VCaP (cell line): ENCODE measurements at regions not wholly inside any gene's neighbourhood (a gene's known extent, or its start where the extent isn't known, plus 50 kb on each side); places are given as distances from the start of the nearest gene placed in this dataset.

Experiments used
- H3K27ac ChIP-seq: fragments of 450-650 bp; 2 replicates; pipeline ENCODE4 v1.5.1; 2017
- TF ChIP-seq, protein P1 (sequence below): fragments of 450-650 bp; conservative IDR thresholded peaks from 2 replicates; pipeline ENCODE4 v1.5.1; 2017; ENCODE audit warnings: mild to moderate bottlenecking, moderate library complexity

DNA sequence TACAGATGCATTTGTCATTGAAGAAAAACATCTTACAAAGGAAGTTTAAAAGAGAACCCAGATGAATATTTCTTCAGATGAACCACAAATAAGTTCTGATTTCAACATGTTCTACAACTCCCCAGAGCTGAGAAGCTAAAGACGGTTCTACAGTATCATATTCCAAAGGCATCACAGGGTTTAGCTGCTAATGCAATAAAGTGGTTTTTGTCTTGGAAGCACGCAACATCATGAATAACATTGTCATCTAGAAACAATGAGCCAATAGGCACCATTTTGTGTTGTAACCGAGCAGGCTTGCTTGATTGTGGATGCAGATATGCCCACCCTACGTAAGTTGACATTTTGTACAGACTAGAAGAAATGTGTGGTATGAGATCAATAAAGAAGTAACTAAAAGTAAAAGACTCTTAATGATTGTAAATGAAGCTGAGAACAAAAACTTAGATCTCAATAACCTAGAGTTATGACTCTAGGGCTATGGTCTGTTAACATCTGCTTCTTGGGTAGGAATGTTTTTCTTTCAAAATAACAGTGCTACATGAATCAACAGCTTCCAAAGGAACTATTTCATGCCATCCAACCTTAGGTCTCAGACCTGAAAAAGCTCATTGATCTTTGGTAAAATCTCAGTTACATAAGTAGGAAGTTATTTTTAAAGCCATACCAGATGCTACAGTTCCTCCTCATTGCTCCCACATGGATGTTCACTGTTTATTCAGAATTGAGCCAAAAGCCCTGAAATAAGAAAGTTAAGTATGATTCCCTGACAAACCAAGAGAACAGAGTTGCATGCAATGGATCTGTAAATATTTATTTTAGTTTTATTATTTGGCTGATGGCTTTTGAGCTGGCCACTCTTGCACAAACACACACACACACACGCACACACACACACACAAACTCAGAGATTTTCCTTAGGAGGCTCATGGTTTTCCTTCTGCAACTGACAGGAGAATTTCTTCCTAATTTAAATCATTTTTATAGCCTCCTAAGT lies 118.7 kb upstream of the SLCO6A1 start:
- no peak overlapping the region for H3K27ac ChIP-seq
- TF ChIP-seq, protein P1, sequence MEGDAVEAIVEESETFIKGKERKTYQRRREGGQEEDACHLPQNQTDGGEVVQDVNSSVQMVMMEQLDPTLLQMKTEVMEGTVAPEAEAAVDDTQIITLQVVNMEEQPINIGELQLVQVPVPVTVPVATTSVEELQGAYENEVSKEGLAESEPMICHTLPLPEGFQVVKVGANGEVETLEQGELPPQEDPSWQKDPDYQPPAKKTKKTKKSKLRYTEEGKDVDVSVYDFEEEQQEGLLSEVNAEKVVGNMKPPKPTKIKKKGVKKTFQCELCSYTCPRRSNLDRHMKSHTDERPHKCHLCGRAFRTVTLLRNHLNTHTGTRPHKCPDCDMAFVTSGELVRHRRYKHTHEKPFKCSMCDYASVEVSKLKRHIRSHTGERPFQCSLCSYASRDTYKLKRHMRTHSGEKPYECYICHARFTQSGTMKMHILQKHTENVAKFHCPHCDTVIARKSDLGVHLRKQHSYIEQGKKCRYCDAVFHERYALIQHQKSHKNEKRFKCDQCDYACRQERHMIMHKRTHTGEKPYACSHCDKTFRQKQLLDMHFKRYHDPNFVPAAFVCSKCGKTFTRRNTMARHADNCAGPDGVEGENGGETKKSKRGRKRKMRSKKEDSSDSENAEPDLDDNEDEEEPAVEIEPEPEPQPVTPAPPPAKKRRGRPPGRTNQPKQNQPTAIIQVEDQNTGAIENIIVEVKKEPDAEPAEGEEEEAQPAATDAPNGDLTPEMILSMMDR, result no peak

GRCh38 chr5:102622262-102622661 lies 123.5 kb upstream of the SLCO6A1 start:
- no peak overlapping the region for H3K27ac ChIP-seq
- TF ChIP-seq, protein P1, result no peak

DNA sequence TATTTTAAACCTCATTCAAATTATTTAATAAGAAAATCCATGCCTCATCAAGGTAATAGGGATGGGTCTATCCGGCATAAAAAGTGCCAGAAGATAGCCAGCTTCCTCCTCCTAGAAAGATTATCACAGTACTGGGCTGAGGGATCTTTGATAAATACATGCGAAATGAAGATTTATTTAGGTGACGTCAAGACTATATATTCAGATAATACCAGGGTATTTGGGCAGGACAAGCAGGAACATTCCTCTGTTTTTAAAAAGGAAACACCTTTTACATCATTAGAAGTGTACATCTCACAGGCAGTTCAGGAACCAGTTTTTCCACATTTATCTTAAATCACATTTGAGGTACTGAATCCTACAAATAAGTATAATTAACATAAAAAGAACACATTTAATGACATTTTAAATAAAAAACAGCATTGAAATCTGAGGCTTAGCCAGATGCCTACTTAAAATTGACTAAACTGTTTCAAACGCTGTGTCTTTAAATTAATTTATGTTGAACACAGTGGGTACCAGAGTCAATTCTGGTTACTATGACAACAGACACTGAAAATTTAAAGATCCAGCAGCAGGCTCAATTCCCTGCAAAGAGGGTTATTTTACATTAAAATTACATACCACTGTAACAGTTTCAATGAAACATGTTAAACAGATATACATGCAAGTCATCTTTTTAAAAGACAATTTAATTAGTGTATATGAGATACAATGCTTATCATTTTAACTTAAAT lies 124.7 kb upstream of the SLCO6A1 start:
- no peak overlapping the region for H3K27ac ChIP-seq
- TF ChIP-seq, protein P1, result no peak

- no peak overlapping the region for H3K27ac ChIP-seq
- TF ChIP-seq, protein P1, result no peak
Observed at GRCh38 chr5:102624405-102624804, 125.6 kb upstream of the SLCO6A1 start.

- TF ChIP-seq, protein P1, result no peak
- H3K27ac ChIP-seq, result no peak overlapping the region; the same call in 1 of the 2 replicates
Observed at GRCh38 chr5:102625468-102625867, 126.7 kb upstream of the SLCO6A1 start.

- TF ChIP-seq, protein P1, result no peak
- H3K27ac ChIP-seq, result no peak overlapping the region; the same call in 1 of the 2 replicates
Observed at GRCh38 chr5:102625928-102626327, 127.1 kb upstream of the SLCO6A1 start.

- H3K27ac ChIP-seq, result no peak overlapping the region
- TF ChIP-seq, protein P1, result no peak
Observed at GRCh38 chr5:102627315-102627714, 127.8 kb upstream of the PAM start.
